GM18499 (cell line): ENCODE measurements at regions not wholly inside any gene's neighbourhood (a gene's known extent, or its start where the extent isn't known, plus 50 kb on each side); places are given as distances from the start of the nearest gene placed in this dataset.
"Not testable (repeated sequence)": the region's sequence is repeated elsewhere in the genome, so short reads cannot be mapped to it uniquely, and the experiment has no call there.

Source experiments
- ATAC-seq: cut with Tn5 transposase; IDR thresholded peaks from one replicate; pipeline ENCODE4 v1.9.1; 2021; ENCODE audit warnings: moderate number of reproducible peaks; ENCODE audit not compliant: insufficient read depth, unreplicated experiment

- ATAC-seq: no peak
Measured at GRCh38 chr2:53231908-53232307, 535.7 kb upstream of the CHAC2 start.

GRCh38 chr2:53230691-53231090 is 536.9 kb upstream of the CHAC2 start:
- no peak for ATAC-seq

GRCh38 chr2:53227535-53227934 is 540.1 kb upstream of the CHAC2 start:
- no peak for ATAC-seq

DNA sequence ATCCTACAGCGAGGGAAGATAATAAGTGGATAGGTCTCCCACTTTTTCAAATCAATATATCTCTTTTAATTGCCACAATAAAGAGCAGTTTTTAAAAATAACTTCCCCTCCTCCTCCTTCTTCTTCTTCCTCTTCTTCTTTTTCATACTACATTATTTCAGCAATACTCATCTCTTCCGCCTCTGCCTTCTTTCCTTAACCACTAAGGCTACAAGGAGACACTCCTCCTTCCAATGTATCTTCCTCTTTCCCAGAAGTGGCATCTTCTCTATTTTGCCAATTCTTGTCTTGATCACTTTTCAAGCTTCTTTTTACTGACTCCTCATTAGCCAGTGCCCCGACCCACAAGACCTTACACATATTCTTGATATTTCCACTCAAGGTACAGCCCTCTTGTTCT is 546.6 kb upstream of the CHAC2 start:
- ATAC-seq: no peak

- ATAC-seq: no peak
Measured at GRCh38 chr2:53217250-53217649, 550.4 kb upstream of the CHAC2 start.

DNA sequence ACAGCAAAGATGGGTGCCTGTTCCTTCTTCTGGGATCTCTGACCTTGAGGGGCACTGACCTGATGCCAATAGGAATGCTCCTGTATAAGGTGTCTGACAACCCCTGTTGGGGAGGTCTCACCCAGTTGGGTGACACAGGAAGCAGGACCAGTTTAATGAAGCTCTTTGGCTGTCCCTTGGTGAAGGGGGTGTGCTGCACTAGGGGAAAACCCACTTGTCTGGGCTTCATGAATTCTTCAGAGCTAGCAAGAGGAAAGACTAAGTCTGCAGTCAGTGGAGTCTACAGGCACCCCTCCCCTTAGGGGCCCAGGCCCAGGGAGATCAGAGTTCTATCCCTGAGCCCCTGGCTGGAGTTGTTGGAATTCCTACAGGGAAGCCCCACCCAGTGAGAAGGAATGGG is 550.8 kb upstream of the CHAC2 start:
- no peak for ATAC-seq

DNA sequence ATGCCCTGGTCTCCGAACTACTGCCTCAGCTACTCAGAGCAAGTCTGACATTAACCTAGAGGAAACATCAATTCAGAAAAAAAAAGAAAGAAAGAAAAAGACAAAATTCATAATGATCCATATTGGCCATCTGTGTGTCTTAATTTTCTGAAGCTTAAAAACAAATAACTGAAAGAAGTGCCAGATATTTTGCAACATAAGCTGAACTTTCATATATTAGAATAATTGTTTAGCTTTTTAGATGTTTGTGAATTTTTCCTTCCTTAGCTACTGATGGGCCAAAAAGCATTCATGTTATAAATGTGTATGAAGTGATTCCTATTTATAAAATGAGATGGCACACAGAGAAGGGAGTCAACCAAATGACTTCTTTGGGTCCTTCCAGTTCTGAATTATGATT is 555.0 kb upstream of the CHAC2 start:
- ATAC-seq: no peak

GRCh38 chr2:53211201-53211774 is 556.3 kb upstream of the CHAC2 start:
- no peak for ATAC-seq

DNA sequence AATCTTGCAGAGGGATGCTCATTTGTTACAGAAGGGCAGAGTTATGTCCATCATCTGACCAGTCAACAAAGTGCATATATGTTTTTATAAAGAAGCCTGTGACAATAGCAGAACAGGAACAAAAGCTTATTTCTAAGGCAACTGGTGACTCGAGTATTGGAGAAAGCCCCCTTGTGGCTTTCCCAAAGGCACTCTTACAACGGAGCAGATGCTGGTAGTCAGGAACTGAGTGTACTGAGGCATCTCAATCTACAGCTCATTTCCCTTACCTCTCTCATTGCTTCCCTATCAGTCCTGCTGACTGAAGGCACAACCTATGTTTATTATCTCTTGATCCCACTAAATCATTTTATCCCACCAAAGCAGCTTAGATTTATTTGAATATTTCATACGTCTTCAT is 557.1 kb upstream of the CHAC2 start:
- no peak for ATAC-seq

GRCh38 chr2:53209679-53210458 is 557.7 kb upstream of the CHAC2 start:
- ATAC-seq: no peak

DNA sequence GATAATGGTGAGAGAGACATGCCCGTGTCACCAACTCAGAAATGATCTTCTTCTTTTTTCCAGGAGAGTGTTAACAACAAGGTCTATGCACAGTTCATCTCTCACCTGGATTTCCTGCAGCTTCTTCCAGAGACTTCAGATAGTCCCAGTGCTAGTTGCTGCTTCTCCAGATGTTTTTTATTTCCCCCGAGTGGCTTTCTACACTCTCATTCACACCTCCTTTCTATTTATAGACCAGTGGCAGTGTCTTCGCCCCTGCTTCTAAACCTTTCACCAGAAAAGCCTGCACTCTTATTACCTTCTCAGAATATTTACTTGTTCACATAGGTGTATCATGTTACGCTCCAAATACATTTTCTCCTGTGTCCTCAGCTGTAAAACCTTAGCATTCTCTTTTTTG is 558.8 kb upstream of the CHAC2 start:
- no peak for ATAC-seq

- ATAC-seq: not testable (repeated sequence)
Measured at GRCh38 chr2:53206226-53206625, 561.4 kb upstream of the CHAC2 start.

GRCh38 chr2:53202063-53202462 is 565.5 kb upstream of the CHAC2 start:
- no peak for ATAC-seq

GRCh38 chr2:53200072-53200471 is 567.5 kb upstream of the CHAC2 start:
- ATAC-seq: no peak

GRCh38 chr2:53188851-53189510 is 578.6 kb upstream of the CHAC2 start:
- no peak for ATAC-seq

GRCh38 chr2:53183581-53183980 is 584.0 kb upstream of the CHAC2 start:
- no peak for ATAC-seq

DNA sequence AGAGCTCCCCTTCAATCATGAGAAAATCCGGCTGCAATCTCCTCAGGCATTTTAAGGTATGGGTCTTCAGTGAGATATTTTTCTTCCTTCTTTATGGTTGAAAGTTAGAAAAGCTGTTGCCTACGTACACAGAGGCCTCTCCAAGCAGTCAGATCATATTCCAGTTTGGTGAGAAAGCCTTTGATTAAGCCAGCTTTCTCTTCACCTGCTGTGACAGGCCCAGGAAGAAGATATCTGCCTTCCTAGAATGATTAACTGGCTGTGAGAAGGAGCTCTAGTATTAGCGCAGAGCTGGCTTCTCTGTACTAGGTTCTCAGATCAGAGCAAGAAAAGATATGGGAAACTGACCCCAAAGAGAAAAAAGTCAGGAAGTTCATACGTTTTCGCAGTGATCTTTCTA is 585.0 kb upstream of the CHAC2 start:
- no peak for ATAC-seq

GRCh38 chr2:53181759-53182158 is 585.8 kb upstream of the CHAC2 start:
- ATAC-seq: no peak

GRCh38 chr2:53177327-53177726 is 590.3 kb upstream of the CHAC2 start:
- ATAC-seq: no peak

- ATAC-seq: no peak
Measured at GRCh38 chr2:53174539-53174938, 593.1 kb upstream of the CHAC2 start.

GRCh38 chr2:53173698-53174455 is 593.7 kb upstream of the CHAC2 start:
- no peak for ATAC-seq
